ENCODE measurements at regions not wholly inside any gene's neighbourhood (a gene's known extent, or its start where the extent isn't known, plus 50 kb on each side); places are given as distances from the start of the nearest gene placed in this dataset.

DNA sequence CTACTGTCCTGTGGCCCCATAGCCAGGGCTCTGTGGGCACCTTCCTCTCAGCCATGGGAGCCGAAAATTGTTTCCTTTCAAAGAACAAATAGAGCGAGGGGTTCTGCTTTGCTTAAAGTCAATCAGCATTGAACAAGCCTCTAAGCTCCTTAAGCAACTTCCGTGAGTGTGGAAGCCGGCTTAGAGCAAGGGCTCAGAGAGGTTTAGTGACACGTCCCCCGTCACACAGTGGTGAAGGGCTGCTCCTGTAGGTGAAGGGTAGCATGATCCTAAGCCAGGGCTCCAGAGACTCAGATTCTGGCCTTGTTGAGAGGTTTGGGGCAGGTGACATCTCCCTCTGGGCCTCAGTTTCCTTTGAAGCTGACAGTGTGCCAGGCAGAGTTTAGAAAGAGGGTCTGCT lies 94.0 kb upstream of the WNT4 start:
- Histone ChIP-seq H3K27ac (ENCODE audit: low read depth, low read length, poor library complexity, severe bottlenecking) (no peak overlapping the region), H3F3A (ENCODE audit: insufficient read depth, low read length) (no peaks in the 10 kb centered on the region), H4K20me1 (ENCODE audit: insufficient read depth, low read length) (no peaks in the 10 kb centered on the region), H3K4me2 (ENCODE audit: low read length) (no peak overlapping the region), H3K9me3 (ENCODE audit: low read length) (no peaks in the 10 kb centered on the region), H3K9ac (ENCODE audit: low read length) (no peak overlapping the region), H3K4me3 (ENCODE audit: low read depth, low read length, poor library complexity, severe bottlenecking) (no peak overlapping the region), H3K79me2 (ENCODE audit: insufficient read depth, low read length) (no peaks in the 10 kb centered on the region), H3K27me3 (ENCODE audit: insufficient read depth, low read length) (0 out of 2 replicates have a peak, but pooled peaks cover 3% of the 10 kb centered on the region), H3K36me3 (ENCODE audit: insufficient read depth, low read length) (no peaks in the 10 kb centered on the region), H3K9me2 (ENCODE audit: low read depth, low read length) (no peaks in the 10 kb centered on the region), H3K4me1 (ENCODE audit: insufficient read depth, low read length, severe bottlenecking) (no peaks in the 10 kb centered on the region), H2AFZ (ENCODE audit: low read length) (no peak overlapping the region)
- TF ChIP-seq, protein P1, sequence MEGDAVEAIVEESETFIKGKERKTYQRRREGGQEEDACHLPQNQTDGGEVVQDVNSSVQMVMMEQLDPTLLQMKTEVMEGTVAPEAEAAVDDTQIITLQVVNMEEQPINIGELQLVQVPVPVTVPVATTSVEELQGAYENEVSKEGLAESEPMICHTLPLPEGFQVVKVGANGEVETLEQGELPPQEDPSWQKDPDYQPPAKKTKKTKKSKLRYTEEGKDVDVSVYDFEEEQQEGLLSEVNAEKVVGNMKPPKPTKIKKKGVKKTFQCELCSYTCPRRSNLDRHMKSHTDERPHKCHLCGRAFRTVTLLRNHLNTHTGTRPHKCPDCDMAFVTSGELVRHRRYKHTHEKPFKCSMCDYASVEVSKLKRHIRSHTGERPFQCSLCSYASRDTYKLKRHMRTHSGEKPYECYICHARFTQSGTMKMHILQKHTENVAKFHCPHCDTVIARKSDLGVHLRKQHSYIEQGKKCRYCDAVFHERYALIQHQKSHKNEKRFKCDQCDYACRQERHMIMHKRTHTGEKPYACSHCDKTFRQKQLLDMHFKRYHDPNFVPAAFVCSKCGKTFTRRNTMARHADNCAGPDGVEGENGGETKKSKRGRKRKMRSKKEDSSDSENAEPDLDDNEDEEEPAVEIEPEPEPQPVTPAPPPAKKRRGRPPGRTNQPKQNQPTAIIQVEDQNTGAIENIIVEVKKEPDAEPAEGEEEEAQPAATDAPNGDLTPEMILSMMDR (IDR thresholded peaks at IDR 0.05; ENCODE audit: low read length) = no peak
- no peak for TF ChIP-seq EZH2 (IDR thresholded peaks at IDR 0.05; ENCODE audit: borderline replicate concordance, low read length)

DNA sequence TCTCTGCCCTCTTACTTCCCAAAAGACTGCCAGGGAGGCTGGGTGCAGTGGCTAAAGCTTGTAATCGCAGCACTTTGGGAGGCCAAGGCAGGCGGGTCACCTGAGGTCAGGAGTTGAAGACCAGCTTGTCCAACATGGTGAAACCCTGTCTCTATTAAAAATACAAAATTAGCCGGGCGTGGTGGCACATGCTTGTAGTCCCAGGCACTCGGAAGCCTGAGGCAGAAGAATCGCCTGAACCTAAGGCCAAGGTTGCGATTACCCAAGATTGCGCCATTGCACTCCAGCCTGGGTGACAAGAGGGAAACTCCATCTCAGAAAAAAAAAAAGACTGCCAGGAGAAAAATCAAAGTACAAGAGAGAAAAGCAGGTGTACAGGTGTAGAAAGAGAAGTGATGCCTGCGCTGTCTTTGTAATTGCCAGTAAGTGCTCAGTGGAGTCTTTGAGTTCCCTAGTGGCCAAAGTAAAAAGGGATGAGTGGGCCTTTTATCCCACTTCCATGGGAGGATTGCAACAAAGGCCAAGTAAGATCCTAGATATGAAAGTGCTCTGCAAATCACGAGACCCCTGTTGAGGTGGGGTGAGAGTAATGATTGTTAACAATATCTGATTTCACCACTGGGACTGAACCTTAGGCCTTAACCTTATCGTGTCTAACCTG lies 94.7 kb upstream of the WNT4 start:
- no peaks in the 10 kb centered on the region for H3K79me2 ChIP-seq (ENCODE audit: insufficient read depth, low read length)
- H3K9me3 ChIP-seq (ENCODE audit: low read length) = no peaks in the 10 kb centered on the region
- H4K20me1 ChIP-seq (ENCODE audit: insufficient read depth, low read length) = no peaks in the 10 kb centered on the region
- H3K9me2 ChIP-seq (ENCODE audit: low read depth, low read length) = no peaks in the 10 kb centered on the region
- 0 out of 2 replicates have a peak, but pooled peaks cover 3% of the 10 kb centered on the region for H3K27me3 ChIP-seq (ENCODE audit: insufficient read depth, low read length)
- TF ChIP-seq EZH2 (IDR thresholded peaks at IDR 0.05; ENCODE audit: borderline replicate concordance, low read length) = no peak
- TF ChIP-seq, protein P1 (IDR thresholded peaks at IDR 0.05; ENCODE audit: low read length) = no peak
- no peaks in the 10 kb centered on the region for H3K4me1 ChIP-seq (ENCODE audit: insufficient read depth, low read length, severe bottlenecking)
- no peaks in the 10 kb centered on the region for H3F3A ChIP-seq (ENCODE audit: insufficient read depth, low read length)
- no peak overlapping the region for H3K27ac ChIP-seq (ENCODE audit: low read depth, low read length, poor library complexity, severe bottlenecking)
- no peak overlapping the region for H2AFZ ChIP-seq (ENCODE audit: low read length)
- no peak overlapping the region for H3K4me3 ChIP-seq (ENCODE audit: low read depth, low read length, poor library complexity, severe bottlenecking)
- no peak overlapping the region for H3K9ac ChIP-seq (ENCODE audit: low read length)
- H3K36me3 ChIP-seq (ENCODE audit: insufficient read depth, low read length) = no peaks in the 10 kb centered on the region
- H3K4me2 ChIP-seq (ENCODE audit: low read length) = no peak overlapping the region

DNA sequence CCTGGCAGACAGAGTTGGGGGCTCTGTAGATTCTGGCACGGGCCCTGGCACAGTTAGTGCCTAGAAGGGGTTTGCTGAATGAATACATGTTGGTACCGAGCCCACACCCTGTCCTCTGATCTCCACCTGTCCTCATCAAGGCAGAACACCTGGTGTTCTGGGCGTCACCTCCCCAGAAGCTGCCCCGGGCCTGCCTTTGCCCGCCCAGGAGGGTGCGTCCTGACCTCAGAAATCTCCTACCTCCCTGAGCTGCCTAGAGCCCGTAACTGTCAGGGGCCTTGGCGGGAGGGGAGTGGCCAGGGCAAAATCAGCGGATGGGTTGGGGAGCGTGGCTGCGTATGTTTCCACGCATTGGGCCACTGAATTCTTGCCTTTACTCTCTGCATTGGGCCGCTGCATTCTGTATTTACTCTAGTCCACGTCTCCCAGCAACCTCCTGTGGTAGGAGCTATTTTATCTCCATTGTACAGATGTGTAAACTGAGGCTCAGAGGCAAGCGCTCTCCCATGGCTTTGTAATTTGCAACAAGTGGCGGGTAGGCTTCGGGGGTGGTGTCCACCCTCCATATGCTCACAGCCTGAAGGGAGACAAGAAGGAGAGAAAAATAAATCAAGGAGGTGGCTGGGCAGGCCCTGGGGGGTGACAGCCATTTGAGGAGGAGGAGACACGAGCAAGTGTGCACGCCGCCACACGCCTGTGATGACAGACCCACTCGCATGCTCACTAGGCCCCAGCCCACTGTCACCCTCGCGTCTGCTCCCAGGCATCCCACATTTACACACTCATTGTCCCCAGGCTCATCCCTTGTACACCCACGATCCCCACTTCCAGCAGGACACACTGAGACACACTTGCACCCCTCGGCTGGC lies 95.7 kb upstream of the WNT4 start:
- H3K4me3 ChIP-seq (ENCODE audit: low read depth, low read length, poor library complexity, severe bottlenecking) = no peak overlapping the region
- TF ChIP-seq EZH2 (IDR thresholded peaks at IDR 0.05; ENCODE audit: borderline replicate concordance, low read length) = no peak
- TF ChIP-seq, protein P1 (IDR thresholded peaks at IDR 0.05; ENCODE audit: low read length) = no peak
- H3K27me3 ChIP-seq (ENCODE audit: insufficient read depth, low read length) = 0 out of 2 replicates have a peak, but pooled peaks cover 3% of the 10 kb centered on the region
- H3F3A ChIP-seq (ENCODE audit: insufficient read depth, low read length) = no peaks in the 10 kb centered on the region
- no peaks in the 10 kb centered on the region for H3K36me3 ChIP-seq (ENCODE audit: insufficient read depth, low read length)
- H3K79me2 ChIP-seq (ENCODE audit: insufficient read depth, low read length) = no peaks in the 10 kb centered on the region
- no peak overlapping the region for H3K27ac ChIP-seq (ENCODE audit: low read depth, low read length, poor library complexity, severe bottlenecking)
- H4K20me1 ChIP-seq (ENCODE audit: insufficient read depth, low read length) = no peaks in the 10 kb centered on the region
- no peak overlapping the region for H3K9ac ChIP-seq (ENCODE audit: low read length)
- H3K4me1 ChIP-seq (ENCODE audit: insufficient read depth, low read length, severe bottlenecking) = no peaks in the 10 kb centered on the region
- H3K4me2 ChIP-seq (ENCODE audit: low read length) = no peak overlapping the region
- H3K9me3 ChIP-seq (ENCODE audit: low read length) = no peaks in the 10 kb centered on the region
- no peaks in the 10 kb centered on the region for H3K9me2 ChIP-seq (ENCODE audit: low read depth, low read length)
- no peak overlapping the region for H2AFZ ChIP-seq (ENCODE audit: low read length)

Data from OCI-LY1 (cell line).